Colonic mucosa (tissue), 4 donors: ENCODE measurements at regions not wholly inside any gene's neighbourhood (a gene's known extent, or its start where the extent isn't known, plus 50 kb on each side); places are given as distances from the start of the nearest gene placed in this dataset.
"Not testable (repeated sequence)": the region's sequence is repeated elsewhere in the genome, so short reads cannot be mapped to it uniquely, and the experiment has no call there.

Experiments
- DNase-seq: peaks from one replicate; pipeline ENCODE4 v3.0.0-alpha.2; 2020
- H3K27ac ChIP-seq: fragments of 200-600 bp; one replicate; pipeline ENCODE4 v1.8.0; 2021
- H3K27me3 ChIP-seq: fragments of 200-600 bp; one replicate; pipeline ENCODE4 v1.8.0; 2021
- H3K36me3 ChIP-seq: fragments of 200-600 bp; one replicate; pipeline ENCODE4 v1.8.0; 2021
- H3K4me1 ChIP-seq: fragments of 200-600 bp; one replicate; pipeline ENCODE4 v1.8.0; 2021; ENCODE audit warnings: mild to moderate bottlenecking
- H3K4me3 ChIP-seq: fragments of 200-600 bp; one replicate; pipeline ENCODE4 v1.8.0; 2021
- H3K9ac ChIP-seq, 2 donors: one replicate each; pipeline ENCODE4 v1.7.0; 2013; ENCODE audit warnings: control low read depth in 2 of 2, low read depth in 2 of 2, low read length in 2 of 2
- H3K9me3 ChIP-seq: fragments of 200-600 bp; one replicate; pipeline ENCODE4 v1.8.0; 2021
- intact Hi-C: fragments of 100-400 bp; cut with DNase I; formaldehyde crosslinking; loops from one replicate; pipeline ENCODE4 v1.14.1; 2022
- TF ChIP-seq, protein P1 (sequence below): fragments of 200-600 bp; IDR thresholded peaks from one replicate; pipeline ENCODE4 v1.8.0; 2022; ENCODE audit warnings: antibody characterized with exemption, mild to moderate bottlenecking
- donor health status: healthy.
- donor health status: DM: no; HTN: no; CAD: no.
- donor health status: DM: no; HTN: no; CAD: no.

DNA sequence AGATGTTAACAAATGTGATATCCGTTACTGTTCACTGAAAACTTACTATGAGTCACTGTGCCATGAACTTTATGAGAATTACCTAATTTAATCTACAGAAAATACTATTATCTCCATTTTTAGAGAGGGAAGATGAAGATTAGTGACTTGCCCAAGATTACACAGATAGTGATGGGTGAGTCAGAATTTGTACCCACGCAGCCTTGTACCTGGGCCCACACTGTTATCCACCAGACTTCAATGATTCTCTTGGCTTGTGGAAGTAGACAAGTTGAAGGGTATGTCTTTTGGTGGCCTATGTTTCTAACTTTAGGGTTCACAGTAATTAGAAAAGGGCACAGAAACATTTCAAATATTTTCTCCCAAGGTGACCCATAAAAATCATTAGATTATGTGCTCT, 472.5 kb upstream of the NR3C2 start:
- TF ChIP-seq, protein P1, sequence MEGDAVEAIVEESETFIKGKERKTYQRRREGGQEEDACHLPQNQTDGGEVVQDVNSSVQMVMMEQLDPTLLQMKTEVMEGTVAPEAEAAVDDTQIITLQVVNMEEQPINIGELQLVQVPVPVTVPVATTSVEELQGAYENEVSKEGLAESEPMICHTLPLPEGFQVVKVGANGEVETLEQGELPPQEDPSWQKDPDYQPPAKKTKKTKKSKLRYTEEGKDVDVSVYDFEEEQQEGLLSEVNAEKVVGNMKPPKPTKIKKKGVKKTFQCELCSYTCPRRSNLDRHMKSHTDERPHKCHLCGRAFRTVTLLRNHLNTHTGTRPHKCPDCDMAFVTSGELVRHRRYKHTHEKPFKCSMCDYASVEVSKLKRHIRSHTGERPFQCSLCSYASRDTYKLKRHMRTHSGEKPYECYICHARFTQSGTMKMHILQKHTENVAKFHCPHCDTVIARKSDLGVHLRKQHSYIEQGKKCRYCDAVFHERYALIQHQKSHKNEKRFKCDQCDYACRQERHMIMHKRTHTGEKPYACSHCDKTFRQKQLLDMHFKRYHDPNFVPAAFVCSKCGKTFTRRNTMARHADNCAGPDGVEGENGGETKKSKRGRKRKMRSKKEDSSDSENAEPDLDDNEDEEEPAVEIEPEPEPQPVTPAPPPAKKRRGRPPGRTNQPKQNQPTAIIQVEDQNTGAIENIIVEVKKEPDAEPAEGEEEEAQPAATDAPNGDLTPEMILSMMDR: no peak
- no peaks in the 10 kb centered on the region for H3K9me3 ChIP-seq
- no peaks in the 10 kb centered on the region for H3K4me1 ChIP-seq
- intact Hi-C loops: no loop called here
- no peaks in the 10 kb centered on the region for H3K36me3 ChIP-seq
- H3K27ac ChIP-seq: no peak overlapping the region
- H3K9ac ChIP-seq: no peak overlapping the region
- no peaks in the 10 kb centered on the region for H3K27me3 ChIP-seq
- DNase-seq: no peak
- no peak overlapping the region for H3K4me3 ChIP-seq

- Histone ChIP-seq H3K4me3 (no peak overlapping the region), H3K4me1 (no peaks in the 10 kb centered on the region), H3K9me3 (no peaks in the 10 kb centered on the region), H3K36me3 (no peaks in the 10 kb centered on the region), H3K9ac (no peak overlapping the region), H3K27me3 (no peaks in the 10 kb centered on the region), H3K27ac (no peak overlapping the region)
- no peak for DNase-seq
- intact Hi-C loops: no loop called here
- TF ChIP-seq, protein P1: no peak
These were observed 472.1 kb upstream of the NR3C2 start for GRCh38 chr4:148914301-148914700.

- no peak for DNase-seq
- TF ChIP-seq, protein P1: no peak
- Histone ChIP-seq H3K9ac (no peak overlapping the region), H3K27ac (no peak overlapping the region), H3K4me3 (no peak overlapping the region), H3K36me3 (no peaks in the 10 kb centered on the region), H3K9me3 (no peaks in the 10 kb centered on the region), H3K27me3 (no peaks in the 10 kb centered on the region), H3K4me1 (no peaks in the 10 kb centered on the region)
- intact Hi-C loops: no loop called here
These were observed 461.2 kb upstream of the NR3C2 start for GRCh38 chr4:148903388-148903787.

DNA sequence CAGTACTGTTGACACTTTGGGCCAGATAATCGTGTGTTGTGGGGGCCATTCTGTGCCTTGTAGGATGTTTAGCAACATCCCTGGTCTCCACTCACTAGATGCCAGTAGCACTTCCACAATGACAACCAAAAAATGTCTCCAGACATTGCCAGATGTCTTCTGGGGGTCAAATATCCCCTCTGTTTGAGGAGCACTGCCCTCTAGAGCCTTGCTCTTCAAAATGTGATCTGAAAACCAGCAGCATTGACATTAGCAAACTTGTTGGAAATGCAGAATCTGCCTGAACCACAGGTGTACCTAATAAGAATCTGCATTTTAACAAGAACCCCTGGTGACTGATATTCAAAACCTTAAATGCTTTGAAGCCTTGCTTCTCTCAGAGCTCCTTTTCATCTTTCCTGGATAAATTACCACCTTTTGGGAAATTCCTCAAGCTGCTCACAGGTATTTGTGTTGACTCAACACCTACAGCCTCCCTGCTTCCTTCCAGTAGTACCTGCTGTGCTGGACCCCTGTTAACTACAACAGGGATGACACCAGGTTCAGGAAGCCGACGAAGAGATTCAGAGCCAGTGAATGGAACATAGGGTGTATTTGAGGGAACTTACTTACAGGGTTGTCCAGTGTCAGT, 459.0 kb upstream of the NR3C2 start:
- TF ChIP-seq, protein P1: no peak
- intact Hi-C loops: no loop called here

GRCh38 chr4:148898139-148898538, 455.9 kb upstream of the NR3C2 start:
- intact Hi-C loops, H3K9ac ChIP-seq, H3K27ac ChIP-seq, DNase-seq, H3K4me1 ChIP-seq, H3K36me3 ChIP-seq, H3K4me3 ChIP-seq, H3K27me3 ChIP-seq, H3K9me3 ChIP-seq: not testable (repeated sequence)

More for the DNA sequence above, 459.0 kb upstream of the NR3C2 start:
- Histone ChIP-seq H3K4me3 (no peak overlapping the region), H3K4me1 (no peaks in the 10 kb centered on the region), H3K9me3 (no peaks in the 10 kb centered on the region), H3K27ac (no peak overlapping the region), H3K9ac (no peak overlapping the region), H3K36me3 (no peaks in the 10 kb centered on the region), H3K27me3 (no peaks in the 10 kb centered on the region)
- no peak for DNase-seq

DNA sequence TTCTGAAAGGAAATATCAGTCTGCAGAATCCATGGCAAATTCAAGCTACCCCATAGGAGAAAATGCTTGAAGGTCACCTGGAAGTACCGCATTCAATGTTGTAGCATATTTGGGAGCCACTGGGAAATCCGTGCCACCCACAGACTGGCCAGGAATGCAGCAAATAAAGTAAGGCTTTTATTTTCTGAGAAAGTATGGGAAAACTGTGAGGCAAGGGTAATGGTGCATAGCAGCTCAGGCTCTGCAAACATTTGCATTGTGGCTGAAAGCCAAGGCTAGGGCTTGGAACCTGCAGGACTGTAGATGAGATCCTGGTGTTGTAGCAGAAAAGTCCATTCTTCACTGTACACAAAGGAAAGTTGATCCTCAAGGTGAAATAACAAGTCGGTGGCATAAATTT, 450.9 kb upstream of the NR3C2 start:
- Histone ChIP-seq H3K36me3 (no peaks in the 10 kb centered on the region), H3K4me1 (no peaks in the 10 kb centered on the region), H3K27me3 (no peaks in the 10 kb centered on the region), H3K4me3 (no peak overlapping the region), H3K9me3 (no peaks in the 10 kb centered on the region), H3K27ac (no peak overlapping the region), H3K9ac (no peak overlapping the region)
- no peak for DNase-seq
- TF ChIP-seq, protein P1: no peak
- intact Hi-C loops: no loop called here
